Amniotic epithelial cell (primary cell): ENCODE measurements at regions not wholly inside any gene's neighbourhood (a gene's known extent, or its start where the extent isn't known, plus 50 kb on each side); places are given as distances from the start of the nearest gene placed in this dataset.

ENCODE experiments used
- DNase-seq: peaks from one replicate; pipeline ENCODE4 v3.0.0-alpha.2; 2010; ENCODE audit warnings: low read depth

- DNase-seq = no peak
Measured at GRCh38 chr13:109521719-109522118, 264.7 kb downstream of the IRS2 start.

DNA sequence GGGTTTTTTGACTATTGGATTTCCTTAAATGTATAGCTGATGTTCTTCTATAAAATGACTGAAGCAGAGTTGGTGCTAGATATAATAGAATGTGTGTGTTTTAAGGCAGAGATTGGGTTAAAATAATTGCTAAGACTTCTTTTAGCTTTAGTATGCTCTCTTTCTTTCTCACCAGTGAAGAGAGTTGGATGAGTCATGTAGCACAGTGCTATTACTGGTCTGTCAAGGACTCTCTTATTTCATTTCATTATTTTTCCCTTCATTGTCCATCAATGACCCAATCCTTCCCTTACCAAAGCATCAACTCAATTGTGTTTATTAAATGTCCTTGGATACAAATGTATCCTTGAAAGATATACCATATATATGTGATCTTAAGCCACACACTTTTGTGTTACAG, 268.9 kb downstream of the IRS2 start:
- DNase-seq = peak; percentile 39

GRCh38 chr13:109516186-109516585, 270.2 kb downstream of the IRS2 start:
- DNase-seq = peak; percentile 36

GRCh38 chr13:109510013-109510412, 276.4 kb downstream of the IRS2 start:
- no peak for DNase-seq

DNA sequence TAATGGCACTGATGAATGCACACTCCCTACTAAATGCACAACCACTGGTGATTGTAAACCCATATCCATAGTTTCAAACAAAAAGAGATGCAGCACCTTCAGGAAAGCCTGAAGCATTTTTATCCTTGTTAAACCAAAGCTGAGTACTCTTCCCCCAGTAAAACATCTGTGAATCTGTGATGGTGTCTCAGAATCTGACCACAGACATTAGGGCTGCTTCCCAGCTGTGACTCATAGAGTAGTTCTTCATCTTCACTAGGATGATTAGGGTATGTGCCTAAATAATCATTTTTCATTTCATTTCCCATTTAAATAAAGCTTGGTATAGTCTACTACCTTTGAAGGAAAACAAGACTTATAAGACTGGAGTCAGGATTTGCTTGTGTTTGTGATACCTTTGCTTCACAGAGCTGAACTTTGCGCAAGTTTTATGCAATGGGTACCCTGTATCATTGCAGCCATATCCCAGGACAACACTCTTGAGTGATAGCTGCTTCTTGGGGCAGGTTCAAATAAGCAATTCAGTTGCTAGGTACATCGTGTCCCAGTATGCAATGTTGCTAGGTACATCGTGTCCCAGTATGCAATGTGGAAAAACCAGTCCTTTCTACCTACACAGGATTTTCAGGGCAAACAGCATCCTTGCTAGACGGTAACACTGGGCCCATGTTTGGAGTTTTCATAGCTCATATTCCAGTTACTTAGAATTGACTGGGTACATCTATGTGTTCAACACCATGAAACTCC, 277.1 kb downstream of the IRS2 start:
- DNase-seq = peak; percentile 82

GRCh38 chr13:109500146-109500773, 286.1 kb downstream of the IRS2 start:
- DNase-seq = peak; percentile 59

DNA sequence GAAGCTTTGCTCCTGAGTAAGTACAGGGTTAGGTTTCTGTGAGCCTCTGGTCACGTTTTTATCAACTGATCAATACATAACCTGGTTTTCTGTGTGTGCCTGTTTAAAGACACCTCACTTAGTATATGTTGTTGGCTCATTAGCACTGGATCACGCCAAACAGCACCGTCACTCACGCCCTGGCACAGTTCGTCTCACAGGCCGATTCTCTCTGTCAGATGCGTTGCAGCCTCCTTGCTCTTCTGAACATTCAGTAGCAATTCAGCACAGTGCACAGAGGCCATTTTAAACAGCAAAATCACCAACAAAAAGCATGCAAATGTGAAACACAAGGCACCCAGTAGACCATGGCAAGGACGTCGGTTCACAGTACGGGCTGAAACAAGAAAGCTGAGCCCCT, 288.5 kb downstream of the IRS2 start:
- no peak for DNase-seq

DNA sequence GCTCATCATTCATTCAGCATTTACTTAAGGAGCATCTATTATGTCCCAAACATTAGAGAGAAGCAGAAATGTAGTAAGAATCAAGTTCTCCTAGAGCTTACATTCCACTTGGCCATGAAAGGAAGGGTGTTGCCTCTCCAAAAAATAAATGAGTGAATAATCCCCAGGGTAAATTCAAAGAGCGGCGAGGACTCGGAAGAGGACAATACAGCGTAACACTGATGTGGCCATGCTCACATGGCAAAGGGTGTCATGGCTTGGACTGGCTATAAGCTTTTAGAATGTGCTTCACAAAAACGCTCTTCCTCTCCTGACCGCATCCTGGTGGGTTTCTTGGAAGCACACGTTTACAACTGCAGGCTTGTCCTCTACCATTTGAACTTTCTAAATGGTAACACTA, 290.2 kb downstream of the IRS2 start:
- DNase-seq = no peak

- DNase-seq = peak; percentile 73
Measured at GRCh38 chr13:109494925-109495369, 291.4 kb downstream of the IRS2 start.

DNA sequence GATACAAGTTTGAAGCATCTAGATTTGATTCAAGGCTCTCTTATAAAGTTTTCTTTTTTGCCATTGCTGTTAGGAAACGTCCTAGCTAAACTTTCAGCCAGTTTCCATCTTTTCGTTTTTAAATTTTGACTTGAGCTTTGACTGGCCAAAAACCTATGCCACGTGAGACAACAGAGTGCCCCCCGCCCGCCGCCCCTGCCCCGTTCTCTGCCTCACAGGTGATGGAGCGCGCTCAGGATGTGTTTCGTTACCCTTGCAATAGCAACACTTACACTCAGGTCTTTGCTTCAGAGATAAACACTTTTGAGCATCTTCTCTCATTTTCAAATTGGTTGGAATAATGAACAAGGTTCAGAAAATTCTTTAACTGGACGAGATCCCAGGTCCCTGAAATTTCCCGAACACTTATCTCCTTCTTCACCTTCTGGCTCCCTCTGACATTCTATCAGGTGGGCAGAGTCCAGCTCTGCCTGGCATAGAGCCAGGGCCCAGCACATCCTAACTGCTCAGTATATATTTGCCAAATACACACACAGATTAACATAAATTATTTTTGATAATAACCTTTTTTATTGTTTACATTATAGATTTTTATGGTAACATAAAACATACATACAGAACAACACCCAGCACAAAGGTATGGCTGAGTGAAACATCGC, 301.1 kb downstream of the IRS2 start:
- no peak for DNase-seq

DNA sequence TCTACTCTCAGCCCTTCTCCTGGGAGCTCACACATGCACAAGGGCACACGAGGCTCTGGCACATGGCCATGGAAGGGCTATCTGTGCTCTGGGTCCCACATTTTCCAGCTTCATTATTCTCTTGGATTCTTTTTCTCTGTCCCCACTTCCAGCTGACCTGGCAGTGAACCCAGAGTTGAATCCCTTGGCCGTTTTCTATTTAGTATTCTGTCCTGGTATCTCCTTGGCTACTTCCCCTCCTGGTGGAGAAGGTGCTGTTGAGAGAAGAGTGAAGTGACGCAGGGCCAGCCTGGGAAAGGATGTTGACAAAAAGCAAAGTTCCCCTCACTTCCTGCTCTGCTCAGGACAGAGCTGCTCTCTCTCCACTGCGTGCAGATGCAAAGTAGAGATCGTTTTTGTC, 303.1 kb downstream of the IRS2 start:
- no peak for DNase-seq

DNA sequence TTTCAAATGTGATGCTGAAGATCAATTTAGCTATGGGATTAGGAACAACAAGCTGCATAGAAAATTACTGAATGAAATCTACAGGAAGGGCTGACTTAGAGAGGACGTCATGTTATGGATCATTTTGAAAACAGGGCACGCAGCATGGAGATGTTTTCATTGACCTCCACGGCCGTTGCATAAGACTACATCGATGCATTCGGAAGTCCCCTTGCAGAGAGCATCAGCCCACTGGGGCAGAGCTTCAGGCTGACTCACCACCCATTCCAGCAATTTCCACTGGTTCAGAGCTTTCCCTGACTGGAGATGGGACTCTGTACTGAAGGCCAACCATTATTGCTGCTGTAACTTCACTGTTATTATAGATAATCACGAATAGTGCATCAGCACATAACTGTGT, 305.3 kb downstream of the IRS2 start:
- DNase-seq = peak; percentile 16

DNA sequence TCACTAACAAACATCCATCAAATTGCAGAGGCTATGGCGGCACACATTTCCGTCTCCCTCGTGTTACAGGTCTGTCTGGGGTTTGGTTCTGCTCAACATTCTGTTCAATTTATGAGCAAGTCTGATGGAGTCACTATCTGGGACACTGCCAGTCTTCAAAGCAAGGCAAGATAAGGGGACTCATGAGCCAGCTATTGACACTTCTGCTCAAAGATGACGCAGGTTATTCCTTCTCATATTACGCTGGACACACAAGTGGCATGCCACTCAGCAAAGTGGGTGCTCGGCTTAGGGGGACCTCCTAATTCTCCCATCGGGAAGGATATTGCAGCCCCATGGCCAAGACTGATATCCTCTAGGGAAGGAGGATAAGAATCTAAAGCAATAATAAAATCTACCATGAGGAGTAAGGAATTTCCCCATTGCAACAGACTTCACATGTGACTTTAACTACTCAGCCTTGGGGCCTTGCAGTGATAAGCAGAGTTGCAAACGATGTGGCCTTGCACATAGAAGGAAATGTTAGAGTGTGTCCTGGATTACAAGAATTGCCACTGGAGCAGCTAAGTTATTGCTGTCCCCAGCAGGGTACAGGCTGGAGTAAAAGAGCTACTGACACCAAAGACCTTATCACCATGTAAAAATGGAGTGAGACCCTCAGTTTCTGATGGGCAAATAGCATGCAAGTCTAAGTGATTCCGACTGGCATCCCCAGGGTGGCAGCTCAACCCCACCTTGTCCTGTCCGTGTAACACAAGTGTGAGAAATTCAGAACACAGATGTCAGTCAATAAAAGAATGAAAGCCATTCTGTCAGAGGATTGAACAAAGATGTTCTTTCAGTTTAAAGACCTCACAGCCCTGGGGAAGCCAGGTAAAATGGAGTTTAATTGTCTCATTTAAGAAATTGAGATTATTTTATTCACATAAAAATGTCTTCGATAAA, 306.1 kb downstream of the IRS2 start:
- peak; percentile 88 for DNase-seq

DNA sequence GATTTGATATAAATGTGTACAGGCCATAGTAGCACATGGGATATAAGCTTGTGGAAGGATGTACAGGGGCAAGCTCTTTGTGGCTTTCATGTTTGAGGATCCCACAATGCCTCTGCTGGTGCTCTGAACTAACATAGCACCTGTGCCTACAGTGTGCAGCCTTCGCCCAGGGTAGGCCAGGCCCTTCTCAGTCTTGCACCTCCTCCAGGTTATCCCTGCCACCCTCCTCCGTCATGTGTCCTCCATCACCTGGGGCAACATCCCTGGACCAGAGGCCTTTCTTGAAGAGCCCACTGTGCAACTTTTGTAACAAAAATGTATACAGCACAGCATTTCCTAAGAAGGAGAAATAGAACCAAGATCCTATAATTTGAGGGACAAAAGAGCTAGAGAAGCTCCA, 306.8 kb downstream of the IRS2 start:
- DNase-seq = no peak

DNA sequence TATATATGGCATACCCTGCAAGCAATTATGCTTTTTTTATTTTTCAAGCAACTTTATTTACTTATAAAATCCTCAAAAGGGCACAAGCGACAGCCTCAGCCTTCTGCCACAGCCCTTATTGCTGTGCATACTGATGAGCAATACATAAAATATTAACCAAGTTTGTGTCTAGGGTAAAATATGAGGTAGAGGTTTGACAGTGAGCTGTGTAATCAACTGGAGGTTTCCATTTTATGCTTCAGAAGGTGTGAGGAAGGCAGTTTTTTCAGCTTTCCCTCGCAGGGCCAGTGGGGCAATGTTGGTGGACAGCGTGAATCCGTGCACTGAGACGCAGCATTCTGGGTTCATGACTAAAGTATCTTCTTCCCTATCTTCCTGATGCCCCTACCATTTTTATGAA, 310.4 kb downstream of the IRS2 start:
- no peak for DNase-seq

DNA sequence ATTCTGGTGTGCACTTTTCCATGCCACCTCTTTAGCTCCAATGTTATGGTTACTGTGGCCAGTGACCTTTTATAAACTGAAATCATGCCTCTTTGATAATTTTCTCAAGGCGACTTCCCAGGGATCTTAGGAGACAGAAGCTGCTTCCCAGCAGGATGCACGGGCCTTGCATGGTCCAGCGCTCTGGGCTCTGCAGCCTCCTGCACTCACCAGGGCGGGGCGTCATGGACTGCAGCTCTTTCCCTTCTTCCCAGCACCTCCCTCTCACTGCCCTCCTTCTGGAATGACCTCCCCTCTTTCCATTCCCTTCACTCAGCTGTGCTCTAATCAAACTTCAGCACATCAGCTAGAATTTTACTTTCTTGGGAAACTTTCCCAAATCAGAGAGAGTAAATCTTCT, 318.3 kb downstream of the IRS2 start:
- DNase-seq = no peak

DNA sequence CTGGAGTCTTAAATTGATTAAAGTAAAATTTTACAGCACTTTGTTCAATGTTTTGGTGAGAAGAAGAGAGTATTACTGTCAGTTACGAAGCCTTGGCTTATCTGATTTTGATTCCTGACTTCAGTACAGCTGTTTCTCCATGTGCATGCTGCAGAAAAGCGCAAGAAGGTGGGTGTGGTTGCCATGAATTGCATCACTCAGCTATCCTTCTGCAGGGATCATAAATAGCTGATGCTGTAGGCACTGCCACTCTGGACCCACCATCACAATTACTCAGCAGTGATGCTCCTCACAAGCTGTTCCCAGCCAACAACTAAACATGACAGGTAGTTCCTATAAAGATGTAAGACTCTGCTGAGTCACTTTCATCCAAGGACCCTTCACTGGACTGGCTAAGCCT, 321.2 kb downstream of the IRS2 start:
- DNase-seq = peak; percentile 75

DNA sequence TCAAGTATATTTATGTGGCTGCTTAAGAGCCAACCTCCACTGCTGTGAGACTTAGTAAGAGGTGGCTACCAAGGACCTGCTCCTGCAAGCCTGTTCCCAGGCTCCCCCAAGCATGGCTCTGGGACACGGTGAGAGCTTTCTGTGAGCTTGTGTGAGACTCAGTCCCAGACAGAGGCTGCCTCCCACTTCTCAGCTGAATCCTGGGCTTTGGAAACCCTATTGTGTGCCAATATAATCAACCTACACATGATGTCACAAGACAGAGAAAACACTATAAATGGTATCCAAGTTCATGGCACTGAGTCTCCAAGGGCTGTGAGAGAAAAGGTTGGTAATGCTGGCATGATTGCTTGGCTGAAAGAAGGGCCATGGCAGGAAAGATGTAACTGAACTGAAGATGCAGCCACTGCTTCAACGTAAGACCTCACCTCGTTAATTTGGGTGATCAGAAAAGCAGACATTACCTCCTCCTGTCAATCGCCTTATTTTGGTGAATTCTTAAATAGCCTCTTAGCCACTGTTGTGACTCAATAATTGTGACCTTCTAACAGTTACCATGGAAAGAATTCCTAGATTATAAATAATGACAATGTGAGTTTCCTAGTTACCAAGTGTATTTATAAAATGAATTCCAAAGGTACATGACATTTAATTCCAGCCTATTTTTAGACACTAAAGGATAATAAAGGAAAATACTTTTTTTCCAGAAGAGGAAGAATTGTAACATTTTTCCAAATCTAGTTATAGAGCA, 332.0 kb downstream of the IRS2 start:
- no peak for DNase-seq

GRCh38 chr13:109451726-109452125, 334.7 kb downstream of the IRS2 start:
- no peak for DNase-seq

GRCh38 chr13:109448629-109449028, 337.8 kb downstream of the IRS2 start:
- no peak for DNase-seq

DNA sequence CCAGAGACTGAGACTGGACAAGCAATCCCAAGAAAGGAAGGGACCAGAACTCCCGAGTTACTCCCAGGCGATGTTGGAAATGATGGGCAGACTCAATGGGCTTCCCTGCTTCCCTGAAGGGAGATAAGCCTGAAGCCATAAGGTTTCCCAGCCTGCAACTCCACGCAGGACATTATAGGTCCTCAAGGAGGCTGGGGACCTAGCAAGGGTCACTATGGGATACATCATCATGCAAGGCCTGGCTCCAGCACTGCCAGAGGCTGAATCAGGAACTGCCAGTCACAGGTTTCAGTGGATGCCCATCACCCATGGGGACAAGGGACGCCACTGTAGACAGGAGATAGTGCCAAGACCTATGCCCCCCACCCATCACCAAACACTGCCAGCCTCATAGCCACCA, 338.7 kb downstream of the IRS2 start:
- no peak for DNase-seq
